Muscle of arm (tissue), 1 donor: ENCODE measurements at regions not wholly inside any gene's neighbourhood (a gene's known extent, or its start where the extent isn't known, plus 50 kb on each side); places are given as distances from the start of the nearest gene placed in this dataset.
"Not testable (repeated sequence)": the region's sequence is repeated elsewhere in the genome, so short reads cannot be mapped to it uniquely, and the experiment has no call there.

Source experiments
- DNase-seq: peaks from one replicate; pipeline ENCODE4 v3.0.0-alpha.2; 2013

- DNase-seq: no peak
Observed at GRCh38 chr20:40849456-40849855, 160.4 kb upstream of the MAFB start.

DNA sequence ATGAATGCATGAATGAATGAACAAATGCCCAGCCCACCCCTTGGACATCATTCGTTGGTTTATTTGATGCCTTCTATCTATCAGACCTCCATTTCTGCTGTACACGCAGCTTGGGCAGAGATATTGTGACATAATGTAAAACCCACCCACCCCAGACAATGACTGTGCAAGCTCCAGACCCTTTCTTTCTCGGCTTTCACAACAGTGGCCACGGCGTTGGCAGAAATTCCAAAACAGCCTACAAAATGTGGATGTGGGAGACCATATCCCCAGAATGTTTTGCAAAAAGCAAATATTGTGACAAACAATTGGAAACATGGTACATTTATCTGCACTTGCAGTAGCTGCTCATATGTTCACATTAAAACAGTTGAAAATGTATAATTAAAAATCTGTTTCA lies 162.0 kb upstream of the MAFB start:
- no peak for DNase-seq

- DNase-seq: no peak
Observed at GRCh38 chr20:40855269-40855668, 166.2 kb upstream of the MAFB start.

- no peak for DNase-seq
Observed at GRCh38 chr20:40856653-40857052, 167.6 kb upstream of the MAFB start.

- DNase-seq: no peak
Observed at GRCh38 chr20:40860487-40860902, 168.1 kb upstream of the TOP1 start.

DNA sequence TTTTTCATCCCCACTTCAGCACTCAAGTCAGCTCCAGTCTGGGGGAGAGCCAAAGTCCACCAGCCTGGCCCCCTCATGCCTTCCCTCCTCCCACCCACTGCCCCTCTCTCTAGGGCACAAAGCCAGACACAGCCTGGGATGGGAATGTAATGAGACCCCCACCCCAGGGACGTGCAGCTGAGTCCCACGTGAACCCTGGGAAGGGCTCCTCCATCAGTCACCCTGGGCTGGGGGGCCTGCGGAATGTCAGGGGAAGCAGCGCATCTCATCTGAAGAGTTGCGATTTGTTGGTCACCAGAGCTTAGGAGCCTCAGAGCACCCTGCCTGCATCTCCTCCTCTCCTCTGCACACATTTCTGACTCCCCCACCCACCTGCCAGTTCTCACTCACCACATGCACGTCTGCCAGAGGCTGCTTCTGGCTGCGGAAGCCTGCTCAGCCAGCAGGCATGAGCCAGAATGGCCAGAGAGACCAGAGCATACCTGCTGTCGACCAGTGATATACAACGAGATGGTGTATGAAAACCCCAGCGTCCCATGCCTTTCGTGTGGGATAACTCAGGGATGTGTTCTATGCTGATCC lies 167.1 kb upstream of the TOP1 start:
- DNase-seq: no peak

GRCh38 chr20:40863355-40863919 lies 165.2 kb upstream of the TOP1 start:
- DNase-seq: no peak

GRCh38 chr20:40864470-40864869 lies 164.2 kb upstream of the TOP1 start:
- no peak for DNase-seq

DNA sequence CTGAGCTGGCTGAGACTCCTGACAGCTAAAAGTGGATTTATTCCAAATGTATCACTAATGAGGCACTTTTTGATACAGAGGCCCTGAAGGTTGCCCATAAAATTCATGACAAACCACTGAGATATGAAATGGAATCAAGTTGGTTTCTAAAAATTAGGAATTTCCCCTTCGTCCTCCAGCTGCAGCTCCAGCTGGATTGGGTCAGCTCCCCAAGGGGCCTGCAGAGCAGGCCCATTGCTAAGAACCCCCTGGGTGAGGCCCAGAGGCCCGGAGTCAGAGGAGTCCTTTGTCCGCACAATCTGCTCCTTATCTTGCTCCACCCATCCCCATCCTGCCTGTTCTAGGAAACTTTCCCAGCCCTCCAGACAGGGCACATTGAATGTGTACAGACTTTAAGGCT lies 163.5 kb upstream of the TOP1 start:
- DNase-seq: no peak

DNA sequence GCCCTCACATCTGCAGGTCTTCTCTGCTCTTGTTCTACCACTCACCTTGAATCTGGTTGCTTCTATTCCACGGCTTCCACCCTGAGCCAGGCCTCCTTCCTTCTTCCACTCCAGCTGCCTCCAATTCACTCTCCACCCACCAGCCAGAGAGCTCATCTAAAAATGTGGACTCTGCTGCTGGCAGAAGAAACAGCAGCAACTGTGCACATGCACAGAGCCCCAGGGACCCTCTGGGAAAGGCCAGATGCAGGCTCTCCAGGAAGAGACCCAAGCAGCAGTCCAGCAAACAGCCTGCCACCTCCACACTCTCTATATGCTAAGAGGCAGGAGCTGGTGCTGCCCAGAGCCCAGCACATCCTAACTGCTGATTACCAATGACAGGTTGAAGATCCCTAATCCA lies 162.6 kb upstream of the TOP1 start:
- DNase-seq: peak; percentile 63

DNA sequence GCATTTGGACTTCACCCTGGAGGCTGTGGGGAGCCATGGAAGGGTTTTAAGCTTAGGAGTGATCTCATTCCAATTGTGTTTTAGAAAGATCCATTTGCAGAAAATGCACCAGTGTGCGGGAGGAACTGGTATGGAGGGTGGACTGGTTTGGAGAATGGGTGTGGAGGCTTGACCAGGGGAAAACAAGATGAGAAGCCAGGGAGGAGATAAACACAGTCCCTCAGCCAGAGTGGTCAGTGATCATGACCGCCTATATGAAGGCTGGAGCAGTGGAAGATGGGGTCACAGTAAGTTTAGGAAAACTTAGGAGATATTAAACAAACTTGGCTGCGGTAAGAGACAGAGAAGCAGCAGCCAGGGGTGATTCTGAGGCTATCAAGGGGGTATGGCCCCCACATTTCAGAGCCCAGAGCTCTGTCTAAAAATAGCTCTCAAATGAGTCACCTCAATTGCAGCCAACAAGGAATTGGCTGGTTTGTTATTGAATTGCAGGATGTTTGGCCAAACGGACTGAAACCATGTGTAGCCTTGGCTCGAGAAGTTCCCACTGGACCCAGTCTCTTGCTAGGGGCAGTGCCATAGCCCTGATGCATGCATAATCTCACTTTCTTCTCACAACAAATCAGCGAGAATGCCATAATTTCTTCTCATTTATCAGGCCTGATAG lies 159.9 kb upstream of the TOP1 start:
- DNase-seq: peak; percentile 90

- DNase-seq: no peak
Observed at GRCh38 chr20:40869218-40870147, 159.1 kb upstream of the TOP1 start.

DNA sequence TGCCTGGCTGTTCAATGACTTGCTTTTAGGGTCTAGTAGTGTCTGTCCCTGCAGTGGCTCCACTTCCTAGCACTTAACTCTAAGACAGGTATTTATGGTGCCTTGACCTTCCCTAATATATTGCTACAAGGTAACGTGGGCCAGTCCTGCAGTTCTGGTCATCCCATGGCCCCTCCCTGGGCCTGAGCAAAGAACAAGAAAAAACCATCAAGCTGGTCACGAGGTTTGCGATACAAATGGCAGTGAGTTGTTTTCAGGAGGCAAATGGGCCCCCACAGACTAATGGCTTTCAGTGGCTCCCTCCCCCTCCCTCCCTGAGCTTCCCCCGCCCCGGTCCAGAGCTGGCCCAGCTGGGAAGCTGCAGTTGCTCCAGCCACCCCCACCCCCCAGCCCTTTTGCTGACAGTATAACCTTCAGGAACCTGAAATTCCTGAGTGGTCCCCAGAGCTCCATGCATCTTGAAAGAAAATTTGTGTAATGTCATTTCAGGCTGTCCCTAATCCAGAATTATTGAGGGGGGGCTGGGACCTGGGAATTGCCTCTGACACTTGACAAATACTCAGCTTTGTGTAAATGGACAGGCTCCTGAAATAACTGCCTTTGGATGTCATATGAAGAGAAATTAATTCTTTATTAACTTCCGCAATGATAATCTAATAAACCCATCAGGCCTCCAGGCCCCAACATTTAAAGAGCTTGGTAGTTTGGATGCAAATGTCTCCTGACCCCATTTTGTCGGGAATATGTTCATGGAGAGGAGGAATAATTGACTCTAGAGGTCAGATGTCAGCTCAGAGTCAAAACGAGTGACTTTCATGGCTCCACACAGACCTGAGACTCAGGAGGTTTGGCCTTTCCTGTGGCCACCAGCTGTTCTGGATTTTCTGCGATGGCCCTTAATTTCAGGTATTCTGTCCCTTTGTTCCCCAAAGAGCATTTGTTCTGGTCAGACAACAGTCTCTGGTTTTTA lies 153.2 kb upstream of the TOP1 start:
- DNase-seq: no peak

GRCh38 chr20:40878099-40878498 lies 150.5 kb upstream of the TOP1 start:
- DNase-seq: not testable (repeated sequence)

GRCh38 chr20:40880063-40880728 lies 148.4 kb upstream of the TOP1 start:
- no peak for DNase-seq

DNA sequence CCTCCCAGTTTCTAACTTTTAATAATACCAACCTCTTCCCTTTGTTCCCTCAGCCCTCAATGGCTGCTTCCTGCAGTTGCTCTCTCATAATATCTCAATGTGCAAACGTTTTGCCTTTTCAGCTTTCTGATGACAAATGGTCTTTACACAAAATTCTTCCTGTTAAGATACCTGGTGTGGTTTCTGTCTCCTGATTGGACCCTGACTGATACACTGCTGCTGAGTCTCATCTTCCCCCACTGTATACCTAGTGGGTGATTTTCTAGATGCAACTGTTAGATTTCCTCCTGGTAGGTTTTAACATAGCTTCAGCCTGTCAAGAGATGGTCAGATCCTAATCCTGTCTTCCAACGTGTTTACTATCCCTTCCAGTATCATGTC lies 147.9 kb upstream of the TOP1 start:
- DNase-seq: no peak

DNA sequence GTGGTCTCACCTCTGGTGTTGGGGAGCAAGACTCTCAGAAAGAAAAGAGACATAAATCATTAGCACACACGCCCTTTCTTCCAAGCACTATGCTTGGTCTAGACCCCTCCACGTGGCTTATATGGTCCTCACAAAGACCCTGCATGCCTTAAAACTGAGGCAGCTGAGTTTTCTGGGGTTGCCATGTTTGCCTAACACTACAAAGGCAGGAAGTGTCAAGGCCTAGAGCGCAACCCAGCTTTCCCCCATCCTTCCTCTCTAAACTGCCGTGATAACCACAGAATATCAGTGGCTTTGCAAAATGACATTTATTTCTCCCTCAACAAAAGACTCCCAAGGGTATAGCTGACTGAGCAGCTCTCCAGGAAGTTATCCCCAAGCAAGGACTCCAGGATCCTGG lies 146.5 kb upstream of the TOP1 start:
- no peak for DNase-seq

DNA sequence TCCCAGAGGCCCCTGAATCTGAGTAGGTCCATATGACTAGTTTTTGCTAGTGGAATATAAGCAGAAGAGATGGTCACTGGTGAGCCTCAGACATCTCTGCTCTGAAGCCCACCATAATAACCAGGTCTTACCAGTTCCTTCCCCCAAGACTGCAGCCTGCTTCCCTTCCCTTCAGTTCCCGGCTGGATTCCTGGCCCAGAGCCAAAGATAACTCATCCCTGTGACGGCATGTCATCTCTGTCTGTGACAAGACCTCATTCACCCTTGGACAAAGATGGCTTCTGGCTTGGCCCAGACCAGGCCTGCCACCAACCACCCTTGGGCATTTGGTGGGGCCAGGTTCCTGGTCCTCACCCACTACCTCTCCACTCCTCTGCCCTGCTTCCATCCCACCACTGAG lies 145.5 kb upstream of the TOP1 start:
- no peak for DNase-seq

GRCh38 chr20:40887105-40887504 lies 141.5 kb upstream of the TOP1 start:
- DNase-seq: no peak

GRCh38 chr20:40889266-40889665 lies 139.4 kb upstream of the TOP1 start:
- DNase-seq: not testable (repeated sequence)

DNA sequence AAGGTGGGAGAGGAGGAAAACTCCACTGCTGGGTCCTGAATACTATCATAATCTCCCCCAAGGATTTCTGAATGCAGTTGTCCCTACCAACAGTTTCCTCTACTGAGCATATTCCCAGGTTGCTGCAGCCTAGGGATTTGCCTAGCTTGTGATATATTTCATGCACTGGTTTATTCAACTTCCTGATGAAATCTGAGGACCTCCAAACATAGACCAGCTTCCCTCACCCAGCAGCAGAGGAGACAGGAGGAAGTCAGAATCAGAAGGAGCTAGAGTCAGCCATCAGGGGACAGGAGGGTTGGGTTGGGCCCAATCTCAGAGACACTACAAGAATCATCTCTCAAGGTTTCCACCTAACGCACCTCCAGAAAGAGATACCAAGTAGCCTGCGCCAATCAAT lies 138.4 kb upstream of the TOP1 start:
- DNase-seq: no peak
